OCI-LY1 (cell line): ENCODE measurements at regions not wholly inside any gene's neighbourhood (a gene's known extent, or its start where the extent isn't known, plus 50 kb on each side); places are given as distances from the start of the nearest gene placed in this dataset.

Experiments used
- H2AFZ ChIP-seq: fragments of 200-600 bp; sonication (generic), shearing (Covaris generic); 2 replicates; pipeline ENCODE4 v1.6.0; 2014; ENCODE audit warnings: antibody characterized with exemption, mild to moderate bottlenecking, low read length
- H3F3A ChIP-seq: fragments of 200-600 bp; sonication (generic), shearing (Covaris generic); 2 replicates; pipeline ENCODE4 v1.6.0; 2014; ENCODE audit warnings: mild to moderate bottlenecking, antibody characterized with exemption, low read length, moderate library complexity; ENCODE audit not compliant: insufficient read depth
- H3K27ac ChIP-seq: fragments of 200-600 bp; sonication (generic); 2 replicates; pipeline ENCODE4 v1.5.1; 2014; ENCODE audit warnings: low read length, mixed run types, mild to moderate bottlenecking, low read depth; ENCODE audit not compliant: poor library complexity, severe bottlenecking
- H3K27me3 ChIP-seq: fragments of 200-600 bp; sonication (generic); 2 replicates; pipeline ENCODE4 v1.6.0; 2014; ENCODE audit warnings: antibody characterized with exemption, mild to moderate bottlenecking, low read length, moderate library complexity; ENCODE audit not compliant: insufficient read depth
- H3K36me3 ChIP-seq: fragments of 200-600 bp; sonication (generic); 2 replicates; pipeline ENCODE4 v1.6.1; 2014; ENCODE audit warnings: mild to moderate bottlenecking, antibody characterized with exemption, low read length, moderate library complexity, mixed read lengths; ENCODE audit not compliant: insufficient read depth
- H3K4me1 ChIP-seq: fragments of 200-600 bp; sonication (generic); 2 replicates; pipeline ENCODE4 v1.5.1; 2014; ENCODE audit warnings: mild to moderate bottlenecking, low read length, moderate library complexity; ENCODE audit not compliant: insufficient read depth, severe bottlenecking
- H3K4me2 ChIP-seq: fragments of 200-600 bp; sonication (generic), shearing (Covaris generic); 2 replicates; pipeline ENCODE4 v1.6.1; 2014; ENCODE audit warnings: low read length
- H3K4me3 ChIP-seq: fragments of 200-600 bp; sonication (generic); 2 replicates; pipeline ENCODE4 v1.5.1; 2014; ENCODE audit warnings: low read length, low read depth, mild to moderate bottlenecking, mixed read lengths; ENCODE audit not compliant: poor library complexity, severe bottlenecking
- H3K79me2 ChIP-seq: fragments of 200-600 bp; shearing (Covaris generic); 2 replicates; pipeline ENCODE4 v1.6.1; 2016; ENCODE audit warnings: mixed run types, low read length, mixed read lengths; ENCODE audit not compliant: insufficient read depth
- H3K9ac ChIP-seq: fragments of 200-600 bp; sonication (generic), shearing (Covaris generic); 2 replicates; pipeline ENCODE4 v1.6.1; 2014; ENCODE audit warnings: mild to moderate bottlenecking, low read length, mixed read lengths
- H3K9me2 ChIP-seq: fragments of 200-600 bp; sonication (generic), shearing (Covaris generic); 2 replicates; pipeline ENCODE4 v1.6.1; 2014; ENCODE audit warnings: low read depth, mild to moderate bottlenecking, low read length, mixed read lengths
- H3K9me3 ChIP-seq: fragments of 200-600 bp; shearing (Covaris generic); 2 replicates; pipeline ENCODE4 v1.6.1; 2014; ENCODE audit warnings: low read length, mixed read lengths
- H4K20me1 ChIP-seq: fragments of 200-600 bp; sonication (generic), shearing (Covaris generic); 2 replicates; pipeline ENCODE4 v1.6.0; 2016; ENCODE audit warnings: mild to moderate bottlenecking, low read length; ENCODE audit not compliant: insufficient read depth
- CTCF ChIP-seq: fragments of 200-600 bp; sonication (generic), shearing (Covaris generic); IDR thresholded peaks from 2 replicates; pipeline ENCODE4 v1.5.1; 2017; ENCODE audit warnings: mild to moderate bottlenecking, antibody characterized with exemption, low read length, moderate library complexity, mixed read lengths
- EZH2 ChIP-seq: fragments of 200-600 bp; sonication (generic), shearing (Covaris generic); IDR thresholded peaks from 2 replicates; pipeline ENCODE4 v1.8.0; 2017; ENCODE audit warnings: borderline replicate concordance, mixed run types, mild to moderate bottlenecking, antibody characterized with exemption, low read length, moderate library complexity, mixed read lengths

- TF ChIP-seq EZH2 = no peak
- no peak for TF ChIP-seq CTCF
- no peaks in the 10 kb centered on the region for H3K27me3 ChIP-seq
- H4K20me1 ChIP-seq = no peaks in the 10 kb centered on the region
- H3K36me3 ChIP-seq = no peaks in the 10 kb centered on the region
- H3K9me2 ChIP-seq = no peaks in the 10 kb centered on the region
- H3F3A ChIP-seq = no peaks in the 10 kb centered on the region
- H3K9me3 ChIP-seq = no peaks in the 10 kb centered on the region
- H3K4me3 ChIP-seq = no peak overlapping the region
- no peak overlapping the region for H2AFZ ChIP-seq
- H3K79me2 ChIP-seq = no peaks in the 10 kb centered on the region
- no peak overlapping the region for H3K27ac ChIP-seq
- H3K4me1 ChIP-seq = no peaks in the 10 kb centered on the region
- H3K9ac ChIP-seq = no peak overlapping the region
- no peak overlapping the region for H3K4me2 ChIP-seq
Measured at GRCh38 chr3:30418443-30418842, 188.0 kb upstream of the TGFBR2 start.

GRCh38 chr3:30421266-30421665 is 185.1 kb upstream of the TGFBR2 start:
- Histone ChIP-seq H3K27me3 (no peaks in the 10 kb centered on the region), H3K9me2 (no peaks in the 10 kb centered on the region), H2AFZ (no peak overlapping the region), H3K4me3 (no peak overlapping the region), H4K20me1 (no peaks in the 10 kb centered on the region), H3K9me3 (no peaks in the 10 kb centered on the region), H3K36me3 (no peaks in the 10 kb centered on the region), H3K9ac (no peak overlapping the region), H3K4me1 (no peaks in the 10 kb centered on the region), H3K27ac (no peak overlapping the region), H3F3A (no peaks in the 10 kb centered on the region), H3K79me2 (no peaks in the 10 kb centered on the region), H3K4me2 (no peak overlapping the region)
- TF ChIP-seq CTCF (no peak), EZH2 (no peak)

DNA sequence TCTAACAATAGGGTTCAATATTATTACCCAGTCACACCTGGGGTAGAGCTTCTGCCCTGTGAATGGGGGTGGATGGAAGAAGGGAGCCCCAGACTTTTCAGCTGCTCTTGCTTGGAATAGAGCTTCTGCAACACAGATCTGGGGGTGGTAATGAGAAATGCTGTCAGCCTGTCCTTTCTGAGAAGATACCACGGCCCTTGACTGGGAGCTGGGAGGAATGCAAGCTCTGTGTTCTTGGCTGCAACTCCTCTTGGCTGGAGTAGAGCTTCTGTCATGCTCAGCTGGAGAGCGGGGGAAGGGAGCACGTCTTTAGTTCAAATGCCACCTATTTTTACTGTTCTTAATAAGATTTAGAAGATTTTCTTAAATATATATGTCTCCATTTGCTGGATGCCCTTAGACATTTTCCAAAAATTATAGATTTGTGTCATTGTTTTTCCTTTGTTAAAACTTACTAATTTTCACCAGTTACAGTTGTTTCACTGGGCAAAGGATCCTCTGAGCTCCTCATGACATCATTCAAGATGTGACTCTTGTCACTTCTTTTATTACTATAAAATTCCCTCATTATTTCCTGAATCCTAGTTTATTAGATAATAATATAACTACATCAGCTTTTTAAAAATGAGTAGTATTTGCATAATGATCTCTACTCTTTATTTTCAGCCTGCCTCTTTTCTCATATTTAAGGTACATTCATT is 180.0 kb upstream of the TGFBR2 start:
- TF ChIP-seq EZH2 = no peak
- no peak for TF ChIP-seq CTCF
- Histone ChIP-seq H3K9ac (no peak overlapping the region), H3K27me3 (no peaks in the 10 kb centered on the region), H3K36me3 (no peaks in the 10 kb centered on the region), H3K4me1 (no peaks in the 10 kb centered on the region), H2AFZ (no peak overlapping the region), H3K4me3 (no peak overlapping the region), H4K20me1 (no peaks in the 10 kb centered on the region), H3K4me2 (no peak overlapping the region), H3F3A (no peaks in the 10 kb centered on the region), H3K27ac (no peak overlapping the region), H3K9me3 (no peaks in the 10 kb centered on the region), H3K79me2 (no peaks in the 10 kb centered on the region), H3K9me2 (no peaks in the 10 kb centered on the region)
